Mammary epithelial cell (primary cell): ENCODE measurements at regions not wholly inside any gene's neighbourhood (a gene's known extent, or its start where the extent isn't known, plus 50 kb on each side); places are given as distances from the start of the nearest gene placed in this dataset.

Experiments
- EZH2 ChIP-seq: IDR thresholded peaks from 2 replicates; pipeline ENCODE4 v1.6.1; 2012; ENCODE audit warnings: low read length, inconsistent platforms, borderline replicate concordance
- TF ChIP-seq, protein P1 (sequence below), 2 donors: IDR thresholded peaks in 1 of 2; conservative IDR thresholded peaks in 1 of 2; 2 replicates each; pipeline ENCODE4 v1.5.1; 2011 to 2012; ENCODE audit warnings: inconsistent platforms in 2 of 2, low read length in 2 of 2, mild to moderate bottlenecking in 2 of 2, control low read depth in 1 of 2, low read depth in 1 of 2; ENCODE audit not compliant: insufficient read depth in 1 of 2; ENCODE audit errors: extremely low read depth in 1 of 2

DNA sequence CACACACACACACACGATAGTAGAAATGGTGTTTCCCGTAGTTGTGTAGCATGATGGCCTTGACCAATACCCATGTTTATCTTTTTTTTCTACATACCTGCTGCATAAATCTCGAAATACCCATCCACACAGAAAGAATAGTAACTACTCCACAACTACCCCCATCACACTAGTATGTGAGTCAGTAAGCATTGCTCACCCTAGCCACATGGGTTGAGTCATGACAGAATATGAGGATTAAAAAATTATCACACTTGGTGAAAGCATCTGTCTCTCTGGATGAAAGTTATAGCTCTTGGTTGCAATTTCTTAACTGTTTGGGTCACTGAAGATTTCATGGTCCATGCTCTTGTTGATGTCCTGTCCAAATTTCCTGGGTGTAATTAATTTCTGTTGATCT lies 103.4 kb upstream of the MDFIC start:
- TF ChIP-seq, protein P1, sequence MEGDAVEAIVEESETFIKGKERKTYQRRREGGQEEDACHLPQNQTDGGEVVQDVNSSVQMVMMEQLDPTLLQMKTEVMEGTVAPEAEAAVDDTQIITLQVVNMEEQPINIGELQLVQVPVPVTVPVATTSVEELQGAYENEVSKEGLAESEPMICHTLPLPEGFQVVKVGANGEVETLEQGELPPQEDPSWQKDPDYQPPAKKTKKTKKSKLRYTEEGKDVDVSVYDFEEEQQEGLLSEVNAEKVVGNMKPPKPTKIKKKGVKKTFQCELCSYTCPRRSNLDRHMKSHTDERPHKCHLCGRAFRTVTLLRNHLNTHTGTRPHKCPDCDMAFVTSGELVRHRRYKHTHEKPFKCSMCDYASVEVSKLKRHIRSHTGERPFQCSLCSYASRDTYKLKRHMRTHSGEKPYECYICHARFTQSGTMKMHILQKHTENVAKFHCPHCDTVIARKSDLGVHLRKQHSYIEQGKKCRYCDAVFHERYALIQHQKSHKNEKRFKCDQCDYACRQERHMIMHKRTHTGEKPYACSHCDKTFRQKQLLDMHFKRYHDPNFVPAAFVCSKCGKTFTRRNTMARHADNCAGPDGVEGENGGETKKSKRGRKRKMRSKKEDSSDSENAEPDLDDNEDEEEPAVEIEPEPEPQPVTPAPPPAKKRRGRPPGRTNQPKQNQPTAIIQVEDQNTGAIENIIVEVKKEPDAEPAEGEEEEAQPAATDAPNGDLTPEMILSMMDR (conservative IDR thresholded peaks at IDR 0.05 in 1 of 2, IDR thresholded peaks at IDR 0.05 in 1 of 2; ENCODE audit: extremely low read depth in 1 of 2, insufficient read depth in 1 of 2, low read depth in 1 of 2, low read length in 2 of 2): no peak
- TF ChIP-seq EZH2: no peak
